NCI-H748 (cell line): ENCODE measurements at regions not wholly inside any gene's neighbourhood (a gene's known extent, or its start where the extent isn't known, plus 50 kb on each side); places are given as distances from the start of the nearest gene placed in this dataset.
A peak's percentile ranks its signal among the peaks of the same experiment; 100 is the strongest.

Experiments
- DNase-seq: peaks from one replicate; lab custom pipeline; 2025; ENCODE audit not compliant: unreplicated experiment; lab: John Stamatoyannopoulos, UW

GRCh38 chr7:136079066-136079465 lies 101.9 kb upstream of the MTPN start:
- DNase-seq = no peak

- DNase-seq = no peak
Measured at GRCh38 chr7:136078630-136079029, 101.5 kb upstream of the MTPN start.

- no peak for DNase-seq
Measured at GRCh38 chr7:136076954-136077353, 99.8 kb upstream of the MTPN start.

GRCh38 chr7:136074843-136075242 lies 97.7 kb upstream of the MTPN start:
- peak; percentile 96 for DNase-seq

- no peak for DNase-seq
Measured at GRCh38 chr7:136072447-136072846, 95.3 kb upstream of the MTPN start.

- DNase-seq = no peak
Measured at GRCh38 chr7:136070736-136071505, 93.8 kb upstream of the MTPN start.

GRCh38 chr7:136069840-136070529 lies 92.8 kb upstream of the MTPN start:
- no peak for DNase-seq

- DNase-seq = no peak
Measured at GRCh38 chr7:136067277-136067676, 90.1 kb upstream of the MTPN start.

- DNase-seq = no peak
Measured at GRCh38 chr7:136066304-136067143, 89.4 kb upstream of the MTPN start.

GRCh38 chr7:136064627-136065237 lies 87.6 kb upstream of the MTPN start:
- DNase-seq = no peak

- DNase-seq = peak; percentile 36
Measured at GRCh38 chr7:136064081-136064480, 86.9 kb upstream of the MTPN start.

- DNase-seq = peak; percentile 83
Measured at GRCh38 chr7:136063326-136063666, 86.1 kb upstream of the MTPN start.

- peak; percentile 97 for DNase-seq
Measured at GRCh38 chr7:136062625-136063325, 85.6 kb upstream of the MTPN start.

- peak; percentile 70 for DNase-seq
Measured at GRCh38 chr7:136061433-136061832, 84.3 kb upstream of the MTPN start.

- DNase-seq = peak; percentile 60
Measured at GRCh38 chr7:136058546-136058945, 81.4 kb upstream of the MTPN start.

GRCh38 chr7:136057509-136057908 lies 80.3 kb upstream of the MTPN start:
- no peak for DNase-seq

GRCh38 chr7:136056651-136057231 lies 79.6 kb upstream of the MTPN start:
- DNase-seq = no peak

- no peak for DNase-seq
Measured at GRCh38 chr7:136055266-136055665, 78.1 kb upstream of the MTPN start.

- DNase-seq = no peak
Measured at GRCh38 chr7:136053689-136054485, 76.7 kb upstream of the MTPN start.
